Naive thymus-derived CD4-positive, alpha-beta T cell (primary cell): ENCODE measurements at regions not wholly inside any gene's neighbourhood (a gene's known extent, or its start where the extent isn't known, plus 50 kb on each side); places are given as distances from the start of the nearest gene placed in this dataset.

Experiments used
- ATAC-seq: fragments of 150-1000 bp; cut with Tn5 transposase; 2 replicates; pipeline ENCODE4 v1.10.0; 2021; ENCODE audit warnings: mild to moderate bottlenecking, moderate library complexity
- CTCF ChIA-PET: fragments of 350-600 bp; sonication (Branson Sonifier 250); formaldehyde crosslinking; loops from one replicate; lab custom pipeline; 2021; ENCODE audit warnings: antibody characterized with exemption; lab: Charles Lee
- POLR2A ChIA-PET: fragments of 350-600 bp; sonication (Branson Sonifier 250); formaldehyde crosslinking; loops from one replicate; lab custom pipeline; 2021; ENCODE audit warnings: antibody characterized with exemption, inconsistent platforms; lab: Charles Lee
- DNase-seq, 9 donors: peaks; one replicate each; pipeline versions ENCODE4 v3.0.0 to v3.0.0-alpha.2; 2020 to 2022; ENCODE audit warnings: mixed read lengths in 1 of 9
- H3K27ac ChIP-seq: one replicate; pipeline ENCODE4 v1.7.0; 2013; ENCODE audit warnings: mild to moderate bottlenecking, low read depth, low read length, moderate library complexity
- H3K27me3 ChIP-seq, 2 donors: one replicate each; pipeline ENCODE4 v1.7.0; 2013; ENCODE audit warnings: low read length in 2 of 2, mild to moderate bottlenecking in 2 of 2, moderate library complexity in 2 of 2; ENCODE audit not compliant: control insufficient read depth in 2 of 2, insufficient read depth in 2 of 2
- H3K36me3 ChIP-seq, 3 experiments: 1 replicate in 2 of 3; 2 replicates in 1 of 3; pipeline ENCODE4 v1.7.0; 2013; ENCODE audit warnings: low read length in 3 of 3, mild to moderate bottlenecking in 3 of 3, moderate library complexity in 1 of 3; ENCODE audit not compliant: insufficient read depth in 3 of 3, control insufficient read depth in 2 of 3
- H3K4me1 ChIP-seq, 2 donors: one replicate each; pipeline ENCODE4 v1.7.0; 2013; ENCODE audit warnings: low read length in 2 of 2, mild to moderate bottlenecking in 2 of 2, moderate library complexity in 1 of 2; ENCODE audit not compliant: control insufficient read depth in 2 of 2, insufficient read depth in 2 of 2
- H3K4me3 ChIP-seq: 2 replicates; pipeline ENCODE4 v1.7.0; 2013; ENCODE audit warnings: mild to moderate bottlenecking, low read length
- H3K9me3 ChIP-seq, 3 experiments: 1 replicate in 2 of 3; 2 replicates in 1 of 3; pipeline ENCODE4 v1.7.0; 2013; ENCODE audit warnings: low read length in 3 of 3; ENCODE audit not compliant: control insufficient read depth in 2 of 3
- H3K27ac Mint-ChIP-seq, 9 donors: one replicate each; pipeline ENCODE4 v1.8.0; 2020 to 2022; ENCODE audit warnings: mixed read lengths in 9 of 9, mild to moderate bottlenecking in 8 of 9, moderate library complexity in 5 of 9, inconsistent platforms in 2 of 9
- H3K27me3 Mint-ChIP-seq, 5 donors: one replicate each; pipeline ENCODE4 v1.8.0; 2021 to 2022; ENCODE audit warnings: mixed read lengths in 5 of 5, mild to moderate bottlenecking in 1 of 5
- H3K36me3 Mint-ChIP-seq, 5 donors: one replicate each; pipeline ENCODE4 v1.8.0; 2020 to 2022; ENCODE audit warnings: mixed read lengths in 5 of 5, mild to moderate bottlenecking in 3 of 5, inconsistent platforms in 1 of 5
- H3K4me1 Mint-ChIP-seq, 7 donors: one replicate each; pipeline ENCODE4 v1.8.0; 2020 to 2022; ENCODE audit warnings: mixed read lengths in 7 of 7, mild to moderate bottlenecking in 3 of 7, inconsistent platforms in 1 of 7
- H3K4me3 Mint-ChIP-seq, 10 donors: one replicate each; pipeline ENCODE4 v1.8.0; 2020 to 2022; ENCODE audit warnings: mild to moderate bottlenecking in 10 of 10, mixed read lengths in 10 of 10, moderate library complexity in 6 of 10, inconsistent platforms in 2 of 10
- H3K9me3 Mint-ChIP-seq, 11 donors: one replicate each; pipeline ENCODE4 v1.8.0; 2020 to 2022; ENCODE audit warnings: mixed read lengths in 11 of 11, mild to moderate bottlenecking in 4 of 11, inconsistent platforms in 1 of 11, moderate library complexity in 1 of 11
- intact Hi-C, 2 donors: fragments of 100-400 bp; cut with micrococcal nuclease; formaldehyde crosslinking; loops; one replicate each; pipeline ENCODE4 v1.15.1; 2023

DNA sequence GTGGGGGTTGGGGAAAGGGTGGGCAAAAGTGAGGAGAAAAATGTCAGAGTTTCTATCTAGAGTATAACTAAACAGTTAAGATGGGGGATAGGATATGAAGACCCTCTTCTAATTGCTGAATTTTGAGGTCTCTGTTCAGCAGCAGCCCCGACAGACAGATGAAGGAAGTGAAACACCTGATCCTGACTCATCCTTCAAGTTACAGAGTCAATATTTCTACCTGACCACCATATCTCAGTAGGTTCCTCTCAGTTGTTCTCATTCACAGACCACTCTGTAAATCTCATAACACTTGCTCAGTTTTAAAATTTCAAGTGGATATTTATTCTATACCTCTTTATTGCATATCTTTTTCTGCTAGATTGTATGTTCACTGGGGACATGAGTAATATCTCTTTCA is 69.5 kb downstream of the CCDC54 start:
- Mint-ChIP-seq H3K9me3 (no peaks in the 10 kb centered on the region), H3K27ac (no peak overlapping the region), H3K36me3 (no peaks in the 10 kb centered on the region), H3K27me3 (peaks cover 0 to 5% (median 0%) of the 10 kb centered on the region in 5 donors), H3K4me1 (no peaks in the 10 kb centered on the region), H3K4me3 (no peak overlapping the region)
- DNase-seq (no peak), ATAC-seq (no peak)
- H3K36me3 ChIP-seq, result no peaks in the 10 kb centered on the region
- ChIA-PET CTCF (no interaction called here), POLR2A (no interaction called here)
- H3K27me3 ChIP-seq, result no peaks in the 10 kb centered on the region
- no peaks in the 10 kb centered on the region for H3K4me1 ChIP-seq
- H3K9me3 ChIP-seq, result no peaks in the 10 kb centered on the region
- H3K4me3 ChIP-seq, result no peak overlapping the region
- intact Hi-C loops, result no loop called here
- no peak overlapping the region for H3K27ac ChIP-seq

DNA sequence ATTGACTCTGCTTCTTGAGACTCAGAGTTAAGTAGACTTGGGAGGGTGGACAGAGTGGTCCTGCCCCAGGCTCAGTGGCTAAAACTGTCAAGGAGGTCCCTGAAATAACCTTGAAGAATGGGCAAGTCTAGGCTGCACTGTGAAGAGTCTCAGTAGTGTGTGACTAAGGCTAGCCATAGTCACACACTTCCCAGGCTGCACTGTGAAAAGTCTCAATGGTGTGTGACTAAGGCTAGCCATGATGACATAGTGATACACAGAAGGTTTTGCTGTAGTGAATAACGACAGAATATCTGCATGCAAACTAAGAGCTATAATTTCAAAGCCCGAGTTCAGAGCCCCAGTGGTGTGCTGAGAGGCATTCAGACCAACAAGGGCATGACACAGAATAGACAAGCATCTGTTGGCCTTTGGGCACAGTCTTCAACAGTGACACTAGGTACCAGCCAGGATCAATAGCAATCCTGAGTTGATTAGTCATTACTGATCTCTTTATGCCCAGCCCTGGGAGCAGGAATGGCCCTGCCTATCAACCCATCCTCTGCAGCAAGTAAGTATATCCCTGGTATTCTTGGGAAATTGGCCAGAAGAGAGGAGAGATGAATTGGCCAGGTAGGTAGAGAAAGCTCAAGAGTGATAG is 72.4 kb upstream of the BBX start:
- no peaks in the 10 kb centered on the region for H3K9me3 Mint-ChIP-seq
- intact Hi-C loops, result no loop called here
- no peak overlapping the region for H3K27ac Mint-ChIP-seq
- no peaks in the 10 kb centered on the region for H3K4me1 Mint-ChIP-seq
- ChIA-PET POLR2A (no interaction called here), CTCF (interaction anchor here (0.6 kb wide), 1 partner anchor 59 kb away, joined by 4 read pairs; no protein-coding TSS in a partner anchor)
- H3K4me1 ChIP-seq, result no peaks in the 10 kb centered on the region
- no peak overlapping the region for H3K4me3 ChIP-seq
- peaks cover 0 to 4% (median 0%) of the 10 kb centered on the region in 5 donors for H3K27me3 Mint-ChIP-seq
- no peaks in the 10 kb centered on the region for H3K36me3 Mint-ChIP-seq
- H3K9me3 ChIP-seq, result no peaks in the 10 kb centered on the region
- no peak overlapping the region for H3K27ac ChIP-seq
- ATAC-seq (no peak), DNase-seq (no peak)
- no peak overlapping the region for H3K4me3 Mint-ChIP-seq
- no peaks in the 10 kb centered on the region for H3K27me3 ChIP-seq
- H3K36me3 ChIP-seq, result no peaks in the 10 kb centered on the region

DNA sequence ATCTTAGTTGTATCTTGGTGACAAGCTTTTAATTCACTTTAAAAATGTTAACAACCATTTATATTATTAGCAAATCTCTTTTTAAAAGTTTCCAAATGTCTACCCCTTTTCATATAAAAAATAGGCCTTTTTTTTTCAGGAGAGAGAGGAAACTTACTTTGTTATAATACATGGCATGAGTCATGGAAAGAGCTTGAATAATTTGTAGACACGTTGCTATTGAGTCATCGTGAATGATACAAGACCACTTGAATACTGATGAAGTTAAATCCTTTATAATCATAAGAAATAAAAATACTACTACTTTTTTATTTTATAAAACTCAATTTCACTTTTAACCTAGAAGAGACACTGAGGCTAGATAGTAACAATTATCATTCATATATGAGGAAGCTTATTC is 70.3 kb upstream of the BBX start:
- no peaks in the 10 kb centered on the region for H3K27me3 ChIP-seq
- no peak overlapping the region for H3K27ac Mint-ChIP-seq
- H3K27ac ChIP-seq, result no peak overlapping the region
- intact Hi-C loops, result no loop called here
- peaks cover 0 to 2% (median 0%) of the 10 kb centered on the region in 11 donors for H3K9me3 Mint-ChIP-seq
- ChIA-PET POLR2A (no interaction called here), CTCF (interaction anchor here (2.0 kb wide), 1 partner anchor 23 kb away, joined by 7 read pairs; no protein-coding TSS in a partner anchor)
- no peaks in the 10 kb centered on the region for H3K4me1 ChIP-seq
- no peak for ATAC-seq
- no peaks in the 10 kb centered on the region for H3K9me3 ChIP-seq
- no peaks in the 10 kb centered on the region for H3K36me3 Mint-ChIP-seq
- no peak for DNase-seq
- H3K27me3 Mint-ChIP-seq, result peaks cover 0 to 4% (median 0%) of the 10 kb centered on the region in 5 donors
- no peak overlapping the region for H3K4me3 ChIP-seq
- no peaks in the 10 kb centered on the region for H3K4me1 Mint-ChIP-seq
- H3K4me3 Mint-ChIP-seq, result no peak overlapping the region
- H3K36me3 ChIP-seq, result no peaks in the 10 kb centered on the region

DNA sequence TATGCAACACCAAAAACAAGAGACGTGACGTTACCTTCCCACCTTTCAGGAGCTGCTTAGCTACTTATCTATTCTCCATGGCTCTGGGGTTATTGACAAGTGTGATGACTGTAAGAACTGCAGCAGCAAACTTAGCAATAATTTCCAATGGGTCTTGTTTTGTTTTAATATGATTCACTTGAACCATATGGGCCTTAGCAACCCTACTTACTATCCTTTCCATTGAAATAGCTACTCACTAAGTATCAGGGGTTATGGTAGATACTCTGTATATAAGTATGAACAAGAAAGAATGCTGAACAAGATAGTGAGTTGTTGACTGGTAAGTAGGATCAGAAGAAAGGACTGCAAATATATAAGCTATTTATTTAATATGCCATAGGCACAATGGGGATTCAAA is 69.3 kb upstream of the BBX start:
- ChIA-PET CTCF (interaction anchor here (0.6 to 2.0 kb wide), 2 partner anchors 24 to 144 kb away, joined by 3 to 7 read pairs; no protein-coding TSS in a partner anchor), POLR2A (no interaction called here)
- Histone ChIP-seq H3K36me3 (no peaks in the 10 kb centered on the region), H3K4me1 (no peaks in the 10 kb centered on the region), H3K27me3 (no peaks in the 10 kb centered on the region), H3K27ac (no peak overlapping the region), H3K9me3 (no peaks in the 10 kb centered on the region), H3K4me3 (no peak overlapping the region)
- DNase-seq (no peak), ATAC-seq (no peak)
- intact Hi-C loops, result no loop called here
- H3K4me3 Mint-ChIP-seq, result no peak overlapping the region
- peaks cover 0 to 2% (median 0%) of the 10 kb centered on the region in 11 donors for H3K9me3 Mint-ChIP-seq
- no peak overlapping the region for H3K27ac Mint-ChIP-seq
- no peaks in the 10 kb centered on the region for H3K4me1 Mint-ChIP-seq
- H3K36me3 Mint-ChIP-seq, result no peaks in the 10 kb centered on the region
- peaks cover 0 to 3% (median 0%) of the 10 kb centered on the region in 5 donors for H3K27me3 Mint-ChIP-seq

DNA sequence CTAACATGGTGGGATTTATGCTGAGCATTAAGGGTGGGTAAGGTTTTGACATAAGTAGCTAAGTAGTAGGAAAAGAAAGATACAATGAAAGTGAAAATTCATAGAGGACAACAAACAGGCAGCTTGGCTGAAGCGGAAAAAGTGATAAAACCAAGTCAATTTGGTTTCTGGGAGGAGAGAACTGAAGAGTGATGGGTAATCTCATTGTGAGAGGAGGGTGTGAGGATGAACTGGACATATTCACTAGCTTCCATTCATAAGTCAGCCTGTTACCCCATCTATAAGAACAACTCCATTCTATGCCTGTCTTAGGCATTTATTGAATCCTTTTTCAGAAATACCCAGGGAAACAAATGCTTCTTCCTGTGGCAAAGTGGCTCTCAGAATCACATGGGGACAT is 67.1 kb upstream of the BBX start:
- no peaks in the 10 kb centered on the region for H3K36me3 Mint-ChIP-seq
- H3K4me1 Mint-ChIP-seq, result no peaks in the 10 kb centered on the region

DNA sequence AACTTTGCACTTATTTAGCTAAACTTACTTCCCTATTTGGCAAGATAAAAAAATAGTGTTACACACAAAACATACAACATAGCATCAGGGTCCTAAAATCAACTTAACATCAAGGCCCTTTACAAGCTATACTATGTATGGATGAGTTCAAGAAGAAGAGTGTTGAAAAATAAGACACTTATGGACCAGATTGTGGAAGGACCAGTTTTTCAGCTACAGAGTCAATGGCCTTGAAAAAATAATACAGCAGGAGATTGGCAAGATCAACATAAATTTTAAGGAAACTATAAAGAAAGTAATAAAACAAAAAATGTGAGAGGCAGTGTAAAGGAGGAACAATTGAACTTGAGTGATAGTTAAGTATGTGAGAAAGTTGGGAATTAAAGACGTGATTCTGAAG is 66.3 kb upstream of the BBX start:
- ChIA-PET CTCF (no interaction called here), POLR2A (no interaction called here)
- ATAC-seq, result no peak
- H3K27ac Mint-ChIP-seq, result no peak overlapping the region
- intact Hi-C loops, result no loop called here
- no peak for DNase-seq
- no peak overlapping the region for H3K4me3 Mint-ChIP-seq
- H3K27me3 Mint-ChIP-seq, result peaks cover 0 to 3% (median 0%) of the 10 kb centered on the region in 5 donors
- peaks cover 0 to 2% (median 0%) of the 10 kb centered on the region in 11 donors for H3K9me3 Mint-ChIP-seq
- Histone ChIP-seq H3K4me1 (no peaks in the 10 kb centered on the region), H3K27me3 (no peaks in the 10 kb centered on the region), H3K9me3 (no peaks in the 10 kb centered on the region), H3K4me3 (no peak overlapping the region), H3K27ac (no peak overlapping the region), H3K36me3 (no peaks in the 10 kb centered on the region)
- H3K4me1 Mint-ChIP-seq, result no peaks in the 10 kb centered on the region
- H3K36me3 Mint-ChIP-seq, result no peaks in the 10 kb centered on the region

More for the DNA sequence above, 67.1 kb upstream of the BBX start:
- Histone ChIP-seq H3K27ac (no peak overlapping the region), H3K36me3 (no peaks in the 10 kb centered on the region), H3K4me1 (no peaks in the 10 kb centered on the region), H3K4me3 (no peak overlapping the region), H3K9me3 (no peaks in the 10 kb centered on the region), H3K27me3 (no peaks in the 10 kb centered on the region)
- no peak overlapping the region for H3K4me3 Mint-ChIP-seq
- POLR2A ChIA-PET, result no interaction called here
- DNase-seq, result no peak
- CTCF ChIA-PET, result no interaction called here
- no peak overlapping the region for H3K27ac Mint-ChIP-seq
- H3K27me3 Mint-ChIP-seq, result peaks cover 0 to 3% (median 0%) of the 10 kb centered on the region in 5 donors
- peaks cover 0 to 2% (median 0%) of the 10 kb centered on the region in 11 donors for H3K9me3 Mint-ChIP-seq
- no peak for ATAC-seq
- intact Hi-C loops, result no loop called here

DNA sequence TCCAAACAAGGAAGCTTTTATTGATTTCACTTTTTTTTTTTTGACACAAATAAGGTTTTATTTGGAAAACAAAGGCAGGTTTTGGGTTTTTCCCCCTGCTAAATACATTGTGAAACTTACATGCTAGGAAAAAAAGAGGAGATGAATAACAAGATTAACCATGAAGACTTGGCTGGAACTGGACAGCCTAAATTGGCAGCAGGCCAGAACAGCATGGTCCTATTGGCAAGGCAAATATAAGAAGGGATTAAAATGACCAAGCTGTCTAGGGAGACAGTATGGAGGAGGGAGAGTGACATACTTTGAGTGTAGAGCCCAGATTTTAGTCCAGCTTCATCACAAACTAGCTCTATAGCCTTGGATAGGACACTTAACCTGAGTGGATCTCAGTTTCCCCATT is 63.9 kb upstream of the BBX start:
- peaks cover 0 to 5% (median 0%) of the 10 kb centered on the region in 11 donors for H3K9me3 Mint-ChIP-seq
- Histone ChIP-seq H3K36me3 (no peaks in the 10 kb centered on the region), H3K27me3 (no peaks in the 10 kb centered on the region), H3K27ac (no peak overlapping the region), H3K4me3 (no peak overlapping the region), H3K9me3 (no peaks in the 10 kb centered on the region), H3K4me1 (no peaks in the 10 kb centered on the region)
- no peak overlapping the region for H3K4me3 Mint-ChIP-seq
- H3K27ac Mint-ChIP-seq, result peak overlapping the region in 1 of 9 donors; percentile 32
- no peak for ATAC-seq
- H3K4me1 Mint-ChIP-seq, result no peaks in the 10 kb centered on the region
- peaks cover 0 to 6% (median 2%) of the 10 kb centered on the region in 5 donors for H3K27me3 Mint-ChIP-seq
- H3K36me3 Mint-ChIP-seq, result no peaks in the 10 kb centered on the region
- no peak for DNase-seq
- CTCF ChIA-PET, result interaction anchor here (0.6 kb wide), 1 partner anchor 105 kb away, joined by 3 read pairs; no protein-coding TSS in a partner anchor
- intact Hi-C loops, result no loop called here
- POLR2A ChIA-PET, result interaction anchor here (0.7 kb wide), 1 partner anchor 527 kb away, joined by 3 read pairs; no protein-coding TSS in a partner anchor
